ENCODE measurements at regions not wholly inside any gene's neighbourhood (a gene's known extent, or its start where the extent isn't known, plus 50 kb on each side); places are given as distances from the start of the nearest gene placed in this dataset.

GRCh38 chr18:39991696-39992265 is 1963.3 kb upstream of the PIK3C3 start:
- TF ChIP-seq CTCF (IDR thresholded peaks at IDR 0.05; ENCODE audit: extremely low read depth in 1 of 2, insufficient read depth in 1 of 2, low read depth in 1 of 2, low read length in 2 of 2): no peak
- no peak for TF ChIP-seq POLR2AphosphoS5 (IDR thresholded peaks at IDR 0.05; ENCODE audit: insufficient read depth, low read depth, low read length)

Measured in endothelial cell of umbilical vein (primary cell).